Kidney glomerular epithelial cell (primary cell): ENCODE measurements at regions not wholly inside any gene's neighbourhood (a gene's known extent, or its start where the extent isn't known, plus 50 kb on each side); places are given as distances from the start of the nearest gene placed in this dataset.
"Not testable (repeated sequence)": the region's sequence is repeated elsewhere in the genome, so short reads cannot be mapped to it uniquely, and the experiment has no call there.

Experiments
- DNase-seq: peaks from one replicate; lab custom pipeline; 2025; lab: John Stamatoyannopoulos, UW

GRCh38 chr10:44004913-44005787 lies 356.5 kb upstream of the ZNF32 start:
- no peak for DNase-seq

DNA sequence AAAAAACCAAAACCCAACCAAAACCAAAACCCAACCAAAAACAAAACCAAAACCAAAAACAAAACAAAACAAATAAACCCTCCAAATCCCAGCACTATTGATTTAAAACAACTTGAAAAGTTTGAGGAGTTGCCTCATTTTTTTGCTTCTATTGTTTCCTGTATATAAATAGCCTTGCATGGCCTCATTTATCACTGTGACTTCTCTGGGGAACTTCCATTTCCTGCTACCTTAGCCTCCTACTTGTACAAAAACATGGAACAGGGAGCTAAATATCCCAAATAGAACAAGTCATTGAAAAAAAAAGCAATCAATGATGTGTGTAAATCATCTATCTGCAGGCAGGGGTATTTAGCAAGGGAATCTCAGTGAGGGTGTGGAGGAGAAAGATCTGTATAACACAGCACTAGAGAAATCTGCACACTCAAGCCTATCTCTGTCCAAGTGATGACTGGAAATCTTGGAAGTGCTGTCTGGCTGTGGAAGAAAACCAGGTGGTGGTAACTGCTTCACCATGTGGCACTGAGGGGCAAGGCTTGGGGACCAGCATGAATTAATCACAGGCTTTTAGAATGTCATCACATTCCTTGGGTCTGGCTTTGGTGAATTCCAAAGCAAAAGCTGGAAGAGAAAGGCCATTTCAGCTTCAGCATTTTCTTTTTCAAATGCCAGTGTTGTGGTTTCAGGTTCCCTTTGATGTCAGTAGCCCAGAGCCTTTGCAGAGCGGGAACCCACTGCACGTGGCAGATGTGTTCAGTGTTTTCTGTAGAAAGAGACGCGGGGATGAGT lies 349.5 kb upstream of the ZNF32 start:
- no peak for DNase-seq

DNA sequence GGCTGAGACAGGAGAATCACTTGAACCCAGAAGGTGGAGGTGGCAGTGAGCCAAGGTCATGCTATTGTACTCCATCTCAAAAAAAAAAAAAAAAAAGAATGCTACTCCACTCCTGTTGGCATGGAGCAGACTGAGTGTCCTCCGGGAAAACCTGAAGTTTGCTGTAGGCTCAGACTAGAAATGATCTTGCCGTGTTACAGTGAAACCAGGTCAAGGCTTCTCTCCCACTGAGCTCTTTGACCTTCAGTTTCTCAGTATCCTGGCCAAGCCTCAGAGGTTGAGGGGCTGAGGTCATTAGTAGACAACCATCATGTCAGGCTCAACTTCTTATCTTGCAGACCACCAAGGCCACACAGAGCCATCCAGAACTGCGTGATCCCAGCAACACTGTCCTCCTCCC lies 348.6 kb upstream of the ZNF32 start:
- DNase-seq = no peak

- no peak for DNase-seq
Measured at GRCh38 chr10:43994539-43994938, 345.9 kb upstream of the ZNF32 start.

DNA sequence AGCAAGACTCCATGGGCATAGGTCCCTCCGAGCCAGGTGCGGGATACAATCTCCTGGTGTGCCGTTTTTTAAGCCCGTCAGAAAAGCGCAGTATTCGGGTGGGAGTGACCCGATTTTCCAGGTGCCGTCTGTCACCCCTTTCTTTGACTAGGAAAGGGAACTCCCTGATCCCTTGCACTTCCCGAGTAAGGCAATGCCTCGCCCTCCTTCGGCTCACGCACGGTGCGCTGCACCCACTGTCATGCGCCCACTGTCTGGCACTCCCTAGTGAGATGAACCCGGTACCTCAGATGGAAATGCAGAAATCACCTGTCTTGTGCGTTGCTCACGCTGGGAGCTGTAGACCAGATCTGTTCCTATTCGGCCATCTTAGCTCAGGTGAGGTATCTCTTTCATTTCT lies 344.1 kb upstream of the ZNF32 start:
- not testable (repeated sequence) for DNase-seq

- no peak for DNase-seq
Measured at GRCh38 chr10:43986374-43986773, 337.7 kb upstream of the ZNF32 start.

- DNase-seq = no peak
Measured at GRCh38 chr10:43985941-43986340, 337.3 kb upstream of the ZNF32 start.

GRCh38 chr10:43983856-43984271 lies 335.2 kb upstream of the ZNF32 start:
- DNase-seq = no peak

DNA sequence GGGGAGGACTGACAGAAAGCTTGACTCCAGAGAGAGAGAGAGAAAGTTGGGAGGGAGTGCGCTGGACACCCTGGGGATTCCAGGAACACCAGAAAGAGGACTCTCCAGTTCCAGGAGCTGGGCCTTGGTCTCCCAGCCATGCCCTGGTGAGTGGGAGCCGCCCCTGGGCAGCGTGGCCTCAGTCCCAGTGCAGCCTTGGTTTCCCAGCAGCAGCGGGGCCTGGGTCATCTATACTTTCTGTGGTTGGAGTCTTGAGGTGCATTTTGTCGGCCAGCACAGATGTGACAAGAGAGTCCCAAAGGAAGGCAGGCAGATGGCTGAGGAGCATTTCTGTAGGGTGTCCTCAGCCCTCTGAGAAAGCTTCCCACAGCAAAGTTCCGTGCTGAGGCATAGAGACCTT lies 334.7 kb upstream of the ZNF32 start:
- no peak for DNase-seq

GRCh38 chr10:43982250-43982649 lies 333.6 kb upstream of the ZNF32 start:
- no peak for DNase-seq

DNA sequence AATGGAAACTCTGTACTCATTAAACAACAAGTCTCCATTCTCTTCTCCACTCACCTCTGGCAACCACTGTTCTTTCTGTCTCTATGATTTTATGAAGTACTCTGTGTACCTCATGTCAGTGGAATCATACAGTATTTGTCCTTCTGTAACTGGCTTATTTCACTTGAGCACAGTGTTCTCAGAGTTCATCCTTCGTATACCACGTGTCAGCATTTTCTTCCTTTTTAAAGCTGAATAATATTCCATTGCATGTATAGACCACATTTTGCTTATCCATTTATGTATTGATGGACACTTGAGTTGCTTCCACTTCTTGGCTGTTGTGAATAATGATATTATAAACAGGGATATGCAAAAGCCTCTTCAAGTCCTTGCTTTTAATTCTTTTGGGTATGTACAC lies 333.0 kb upstream of the ZNF32 start:
- DNase-seq = no peak

DNA sequence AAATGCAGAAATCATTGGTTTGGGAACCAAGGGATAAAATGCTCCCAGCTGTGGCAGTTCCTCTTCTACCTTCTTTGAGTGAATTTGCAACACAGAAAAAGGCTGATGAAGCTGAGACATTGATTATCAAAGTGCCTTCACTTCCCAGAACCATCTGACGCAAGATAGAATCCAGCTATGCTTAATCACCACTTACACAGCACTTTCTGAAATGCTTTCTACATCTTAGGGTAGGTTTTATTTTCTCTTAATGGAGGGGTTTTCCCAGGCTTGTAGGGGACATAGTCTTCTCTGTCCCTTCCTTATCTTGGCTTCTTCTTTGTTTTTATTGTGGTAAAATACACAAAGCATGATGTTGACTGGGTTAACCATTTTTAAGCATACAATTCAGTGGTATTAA lies 332.6 kb upstream of the ZNF32 start:
- DNase-seq = peak; percentile 39

DNA sequence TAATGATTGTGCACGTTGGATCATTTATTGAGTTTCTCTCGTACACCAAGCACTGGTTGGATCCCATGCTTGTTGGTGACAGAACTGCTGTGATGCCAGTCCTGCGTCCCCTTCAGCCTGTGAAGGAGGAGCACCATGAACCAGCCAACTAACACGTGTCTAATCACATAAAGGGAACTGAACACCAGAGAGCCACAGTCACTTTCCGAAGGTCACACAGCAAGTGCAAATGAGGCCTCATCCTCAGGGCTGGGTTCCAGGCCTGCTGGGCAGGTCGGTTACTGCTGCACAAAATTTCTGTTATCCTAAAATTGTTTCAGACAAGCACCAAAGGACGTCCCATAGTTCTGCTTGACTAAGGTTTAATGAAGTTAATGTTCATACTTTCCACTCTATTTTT lies 332.0 kb upstream of the ZNF32 start:
- no peak for DNase-seq

DNA sequence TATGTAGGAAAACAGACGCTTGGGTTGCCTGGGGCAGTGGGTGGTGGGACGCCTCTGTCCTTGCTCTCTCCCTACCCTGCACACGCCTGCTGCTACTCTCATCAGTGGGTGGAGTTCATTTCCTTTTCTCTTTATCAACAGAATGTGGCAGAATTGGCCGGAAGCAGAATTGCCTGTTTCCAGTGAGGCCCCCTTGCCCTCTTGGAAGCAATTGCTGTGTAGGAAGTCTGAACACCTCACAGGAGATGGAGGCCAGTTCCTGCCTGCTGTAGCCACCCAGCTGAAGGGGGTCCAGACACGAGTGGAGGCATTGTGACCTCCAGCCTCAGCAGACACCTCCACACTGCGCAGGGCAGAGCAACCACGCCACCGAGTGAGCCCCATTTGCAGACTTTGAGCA lies 331.6 kb upstream of the ZNF32 start:
- DNase-seq = no peak

DNA sequence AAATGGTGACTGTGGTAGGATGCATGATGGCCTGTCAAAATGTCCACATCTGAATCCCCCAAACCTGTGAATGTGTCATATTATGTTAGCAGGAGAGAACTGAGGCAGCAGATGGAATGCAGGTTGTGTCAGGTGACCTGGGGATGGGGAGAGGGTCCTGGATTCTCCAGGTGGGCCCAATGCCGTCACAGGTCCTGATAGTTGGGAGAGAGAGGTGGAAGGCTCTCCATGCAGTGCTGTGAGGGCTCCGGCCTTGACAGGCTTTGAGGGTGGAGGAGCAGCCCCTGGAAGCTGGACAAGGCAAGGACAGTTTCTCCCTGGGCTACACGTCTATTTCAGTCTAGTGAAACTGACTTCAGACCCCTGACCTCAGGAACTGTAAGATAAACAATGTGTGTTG lies 330.9 kb upstream of the ZNF32 start:
- no peak for DNase-seq

DNA sequence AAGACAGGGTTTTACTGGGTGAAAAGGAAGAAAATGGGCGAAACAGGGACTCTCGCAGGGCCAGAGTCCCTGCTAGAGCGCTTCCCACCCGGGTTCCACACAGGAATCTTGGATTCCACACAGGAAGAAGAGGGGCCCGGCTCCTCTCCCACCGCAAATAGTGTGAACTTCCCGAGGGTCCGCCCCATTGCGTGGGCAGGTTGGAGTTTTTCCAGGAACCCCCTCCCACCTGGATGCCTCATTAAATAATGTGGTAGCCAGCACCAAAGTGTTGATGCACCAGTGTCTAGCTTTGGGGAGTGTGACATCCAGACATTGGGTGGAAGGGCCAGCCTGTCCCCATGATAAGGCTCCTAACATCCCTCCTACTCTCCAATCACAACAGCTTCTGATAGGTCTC lies 330.3 kb upstream of the ZNF32 start:
- no peak for DNase-seq

DNA sequence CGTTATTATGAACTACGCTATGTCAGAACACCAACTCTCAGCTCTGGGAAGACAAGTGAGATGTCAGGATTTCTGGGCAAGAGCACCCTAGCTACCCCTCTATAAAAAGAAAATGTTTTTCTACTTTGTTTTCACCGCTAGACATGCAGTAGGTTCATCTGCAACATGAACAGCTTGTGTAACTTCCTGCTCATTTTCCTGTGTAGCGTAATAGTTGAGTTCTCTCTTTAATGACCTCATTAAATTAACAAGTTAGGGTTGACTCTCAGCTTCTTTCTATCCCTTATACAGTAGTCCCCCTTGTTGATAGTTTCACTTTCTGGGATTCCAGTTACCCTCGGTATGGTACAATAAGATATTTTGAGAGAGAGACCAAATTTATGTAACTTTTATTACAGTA lies 329.4 kb upstream of the ZNF32 start:
- no peak for DNase-seq

DNA sequence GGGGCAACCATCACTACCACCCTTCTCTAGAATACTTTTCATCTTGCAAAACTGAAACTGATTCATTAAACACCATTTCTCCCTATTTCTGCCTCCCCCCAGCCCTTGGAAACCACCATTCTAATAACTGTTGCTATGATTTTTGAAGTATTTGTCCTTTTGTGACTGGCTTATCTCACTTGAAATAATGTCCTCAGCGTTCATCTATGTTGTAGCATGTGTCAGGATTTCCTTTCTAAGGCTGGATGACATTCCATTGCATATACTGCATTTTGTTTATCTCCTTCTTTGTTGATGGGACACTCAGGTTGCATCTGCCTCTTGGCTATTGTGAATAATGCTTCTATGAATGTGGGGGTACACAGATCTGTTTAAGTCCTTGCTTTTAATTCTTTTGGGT lies 327.6 kb upstream of the ZNF32 start:
- no peak for DNase-seq

- no peak for DNase-seq
Measured at GRCh38 chr10:43973801-43974200, 325.1 kb upstream of the ZNF32 start.

DNA sequence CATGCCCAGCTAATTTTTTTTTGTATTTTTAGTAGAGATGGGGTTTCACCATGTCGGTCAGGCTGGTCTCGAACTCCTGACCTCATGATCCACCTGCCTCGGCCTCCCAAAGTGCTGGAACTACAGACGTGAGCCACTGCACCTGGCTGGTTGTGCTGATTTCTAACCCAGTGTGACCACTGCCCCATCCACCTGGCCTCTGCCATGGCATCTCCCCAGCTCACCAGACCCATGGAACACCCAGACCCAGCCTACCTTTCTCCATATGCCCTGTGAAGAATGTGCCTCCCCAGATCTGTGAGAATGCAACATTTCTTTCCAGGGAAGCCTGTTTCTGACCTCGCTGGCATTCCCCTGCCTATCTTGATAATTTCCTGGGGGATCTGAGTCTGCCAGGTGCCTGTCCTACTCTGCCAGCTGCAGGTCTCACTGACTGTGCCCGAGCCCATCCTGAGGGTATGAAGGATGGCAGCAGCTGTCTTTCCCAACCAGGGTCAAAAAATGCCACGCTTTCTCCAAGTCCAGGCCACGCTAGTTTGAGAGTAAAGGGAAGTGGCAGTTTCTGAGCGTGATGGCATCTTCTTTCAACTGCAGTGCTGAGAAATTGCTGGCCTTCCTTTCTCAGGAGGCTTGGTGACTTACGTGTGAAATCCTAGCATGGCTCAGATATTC lies 324.4 kb upstream of the ZNF32 start:
- DNase-seq = no peak

DNA sequence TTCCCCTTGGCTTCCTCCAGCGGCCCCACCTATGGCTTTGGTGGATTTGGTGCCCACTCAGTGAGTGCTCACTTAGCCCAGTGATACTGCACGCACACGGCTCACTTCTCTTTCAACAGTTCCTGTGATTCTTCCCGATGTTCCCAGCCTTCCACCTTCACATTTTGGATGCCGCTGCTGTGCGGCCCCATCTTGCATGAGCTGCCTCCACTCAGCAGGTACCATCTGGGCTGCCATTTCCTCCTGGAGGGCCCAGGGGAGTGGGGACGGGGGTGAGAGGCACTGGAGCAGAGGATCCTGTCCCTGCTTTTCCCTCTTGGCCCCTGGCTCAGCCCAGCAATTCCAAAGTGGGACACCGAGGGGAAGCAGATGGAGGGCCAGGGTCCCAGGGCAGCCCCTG lies 323.3 kb upstream of the ZNF32 start:
- no peak for DNase-seq

DNA sequence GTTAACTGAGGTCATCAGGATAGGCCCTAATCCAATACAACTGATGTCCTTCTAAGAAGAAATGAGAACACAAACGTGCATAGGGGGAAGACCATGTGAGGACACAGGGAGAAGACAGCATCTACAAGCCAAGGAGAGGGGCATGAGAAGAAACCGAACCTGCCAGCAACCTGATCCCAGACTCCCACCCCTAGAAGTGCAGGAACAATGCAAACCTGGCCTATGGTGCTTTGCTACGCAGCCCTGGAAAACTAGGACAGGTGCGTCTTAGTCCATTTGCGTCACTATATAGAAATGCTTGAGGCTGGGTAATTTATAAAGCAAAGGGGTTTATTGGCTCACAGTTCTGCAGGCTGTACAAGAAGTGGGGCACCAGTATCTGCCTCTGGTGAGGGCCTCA lies 322.6 kb upstream of the ZNF32 start:
- DNase-seq = no peak

DNA sequence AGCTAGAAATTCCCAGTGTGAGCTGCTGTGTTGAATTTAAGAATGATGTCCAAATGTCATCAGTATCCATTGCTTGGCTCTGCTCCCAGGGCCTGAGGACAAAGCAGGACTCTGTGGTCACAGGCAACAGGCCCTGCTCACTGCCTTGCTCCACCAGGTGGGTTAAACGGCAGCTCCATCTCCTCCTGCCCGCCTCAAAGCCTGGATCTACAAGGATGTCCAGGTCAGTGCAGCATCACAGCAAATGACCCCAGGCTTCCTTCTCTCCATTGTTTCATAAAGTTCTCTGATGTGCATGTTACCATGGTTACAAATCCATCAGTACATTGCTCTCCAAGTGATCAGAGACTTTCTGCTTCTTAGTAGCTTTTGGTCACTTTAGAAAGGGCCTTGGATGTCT lies 322.0 kb upstream of the ZNF32 start:
- no peak for DNase-seq
